Endothelial cell of hepatic sinusoid (primary cell): ENCODE measurements at regions not wholly inside any gene's neighbourhood (a gene's known extent, or its start where the extent isn't known, plus 50 kb on each side); places are given as distances from the start of the nearest gene placed in this dataset.

ENCODE experiments used
- in situ Hi-C: cut with HindIII; loops from 2 replicates; pipeline ENCODE4 v1.10.0; 2017; ENCODE audit warnings: low sequenced_read_pairs

DNA sequence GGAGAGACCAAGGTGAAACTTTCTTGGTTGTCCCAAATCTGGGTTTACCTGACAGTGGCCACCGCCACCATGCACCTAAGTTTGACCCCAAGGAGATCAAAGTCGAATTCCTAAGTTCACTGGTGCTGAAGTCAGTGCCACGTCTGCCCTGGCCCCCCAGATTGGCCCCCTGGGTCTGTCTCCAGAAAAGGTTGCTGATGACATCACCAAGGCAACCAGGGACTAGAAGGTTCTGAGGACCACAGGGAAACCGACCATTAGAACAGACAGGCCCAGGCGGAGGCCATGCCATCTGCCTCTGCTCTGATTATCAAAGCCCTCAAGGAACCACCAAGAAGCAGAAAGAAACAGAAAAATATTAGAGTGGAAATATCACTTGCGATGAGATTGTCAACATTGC is 91.2 kb downstream of the DLL1 start:
- in situ Hi-C loops = loop anchor here (10.0 kb wide), 1 partner anchor 75 kb away; no protein-coding TSS in a partner anchor

DNA sequence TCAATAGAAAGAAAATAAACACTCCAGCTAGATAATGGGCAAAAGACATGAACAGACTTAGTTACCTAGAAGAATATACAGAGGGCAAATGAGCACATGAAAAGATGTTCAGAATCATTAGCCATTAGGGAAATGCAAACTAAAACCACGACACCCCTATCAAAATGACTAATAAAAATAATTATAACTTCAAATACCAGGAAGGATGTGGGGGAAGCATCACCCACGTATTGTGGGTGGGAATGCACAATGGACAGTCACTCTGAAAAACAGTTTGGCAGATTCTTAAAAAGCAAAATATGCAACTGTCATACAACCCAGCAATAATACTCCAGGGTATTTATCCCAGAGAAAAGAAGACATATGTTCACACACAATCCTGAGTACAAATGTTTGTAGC is 92.6 kb downstream of the DLL1 start:
- in situ Hi-C loops = loop anchor here (10.0 kb wide), 1 partner anchor 73 kb away; no protein-coding TSS in a partner anchor

DNA sequence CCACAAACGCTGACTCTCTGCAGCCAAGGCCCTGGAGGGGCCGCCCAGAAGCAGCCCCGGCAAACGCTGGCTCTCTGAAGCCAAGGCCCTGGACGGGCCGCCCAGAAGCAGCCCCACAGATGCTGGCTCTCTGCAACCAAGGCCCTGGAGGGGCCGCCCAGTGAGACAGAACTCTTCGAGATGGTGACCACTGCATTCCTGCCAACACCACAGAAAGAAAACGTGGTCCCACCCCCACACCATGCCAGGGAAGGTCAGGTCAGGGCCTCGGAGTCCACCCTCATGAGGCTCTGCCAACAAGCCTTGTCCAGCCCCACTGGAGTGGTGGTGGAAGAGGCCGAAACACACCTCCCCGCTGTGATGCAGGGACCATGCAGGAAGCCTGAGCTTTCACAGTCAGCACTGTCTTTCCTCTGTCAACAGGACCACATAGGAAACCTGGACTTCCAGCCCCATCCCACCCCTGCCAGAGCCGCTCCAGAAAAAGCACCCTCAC is 97.5 kb downstream of the DLL1 start:
- in situ Hi-C loops = loop anchor here (10.0 kb wide), 1 partner anchor 69 kb away; no protein-coding TSS in a partner anchor

DNA sequence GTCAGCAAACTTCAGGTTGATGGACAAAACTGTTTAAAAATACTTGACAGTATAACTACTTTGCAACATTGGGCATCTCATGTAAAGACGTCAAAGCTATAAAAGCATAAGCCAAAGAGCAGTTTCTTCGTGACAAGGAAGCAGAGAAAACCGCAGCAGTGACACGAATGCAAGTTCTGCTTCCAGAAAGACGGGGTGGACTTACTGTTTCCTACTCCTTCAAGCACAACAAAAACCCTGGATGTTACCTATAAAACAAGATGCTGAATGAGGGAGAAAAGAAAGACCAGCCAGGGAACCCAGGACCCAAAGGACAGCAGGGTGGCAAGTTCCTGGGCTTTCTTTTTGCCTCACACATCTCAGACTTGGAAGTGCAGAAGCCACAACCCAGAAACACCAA is 98.0 kb downstream of the DLL1 start:
- in situ Hi-C loops = loop anchor here (10.0 kb wide), 1 partner anchor 68 kb away; no protein-coding TSS in a partner anchor

DNA sequence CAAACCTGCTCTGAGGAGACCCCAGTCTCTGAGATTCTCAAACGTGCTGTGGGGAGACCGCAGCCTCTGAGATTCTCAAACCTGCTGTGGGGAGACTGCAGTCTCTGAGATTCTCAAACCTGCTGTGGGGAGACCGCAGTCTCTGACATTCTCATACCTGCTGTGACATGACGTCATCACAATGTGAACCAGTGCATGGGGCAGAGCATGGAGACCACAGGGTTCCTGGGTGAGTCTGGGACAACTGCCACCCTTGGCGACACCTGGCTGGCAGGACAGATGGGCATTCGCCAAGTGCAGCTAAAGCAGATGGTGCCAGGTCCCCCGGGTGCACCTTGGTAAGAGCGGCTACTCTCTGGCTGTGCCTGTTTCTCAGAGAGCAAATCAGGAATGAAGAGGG is 98.8 kb downstream of the DLL1 start:
- in situ Hi-C loops = loop anchor here (10.0 kb wide), 1 partner anchor 67 kb away; no protein-coding TSS in a partner anchor

DNA sequence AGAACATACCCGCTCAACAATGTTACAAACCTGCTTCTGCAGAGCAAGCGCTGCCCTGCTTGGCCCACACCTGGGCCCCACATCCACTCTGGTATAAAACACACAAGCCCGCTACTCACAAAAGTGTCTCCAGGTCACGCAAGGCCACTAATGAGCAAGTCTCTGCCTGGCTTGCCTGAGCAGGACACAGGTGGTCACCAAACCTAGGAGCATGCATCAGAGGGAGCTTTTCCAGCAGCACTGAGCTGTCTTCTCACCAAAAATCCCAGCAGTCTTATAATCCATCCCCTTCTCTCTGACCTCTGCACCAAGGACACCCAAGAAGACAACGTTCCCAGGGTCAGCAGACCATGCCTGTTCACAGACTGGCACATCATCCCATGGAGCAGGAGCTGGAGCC is 100.8 kb downstream of the DLL1 start:
- in situ Hi-C loops = loop anchor here (10.0 kb wide), 1 partner anchor 65 kb away; no protein-coding TSS in a partner anchor

DNA sequence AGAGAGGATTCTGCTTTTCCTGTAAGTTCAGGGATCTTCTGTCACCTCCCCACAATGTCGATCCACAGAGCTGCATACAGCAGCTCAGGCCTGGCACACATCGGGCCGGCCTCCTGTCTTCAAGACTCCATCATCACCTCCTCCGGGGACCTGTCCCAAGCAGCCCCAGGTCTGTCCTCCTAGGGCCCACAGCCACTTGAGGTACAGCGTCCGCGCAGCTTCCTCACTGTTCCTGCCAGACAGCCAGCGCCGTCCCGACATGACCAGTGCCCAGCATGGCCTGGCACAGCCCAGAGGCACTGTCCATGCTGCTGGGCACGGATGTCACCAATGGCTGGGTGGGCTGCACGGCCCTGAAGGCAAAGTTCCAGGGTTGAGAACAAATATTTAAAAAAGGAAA is 101.6 kb downstream of the DLL1 start:
- in situ Hi-C loops = no loop called here

DNA sequence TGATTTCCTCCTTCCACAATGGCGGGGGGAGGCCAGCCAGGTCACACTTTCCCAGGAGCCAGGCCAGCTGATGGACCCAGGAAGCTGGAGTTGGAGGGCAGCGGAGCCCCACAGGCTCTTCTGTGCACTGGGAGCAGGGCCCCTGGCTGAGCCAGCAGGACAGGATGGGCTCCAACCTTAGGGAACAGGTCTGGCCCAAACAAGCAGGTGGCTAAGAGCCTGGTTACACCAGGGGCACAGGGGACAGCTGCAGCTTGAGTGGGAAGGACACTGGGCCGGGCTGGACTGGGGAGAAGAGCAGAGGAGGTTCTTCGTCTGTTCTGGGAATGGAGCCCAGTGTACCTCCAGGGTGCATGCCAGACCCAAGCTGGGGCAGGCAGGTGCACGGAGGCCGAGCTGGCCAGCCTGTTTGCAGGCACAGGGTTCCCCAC is 102.3 kb downstream of the DLL1 start:
- in situ Hi-C loops = no loop called here

DNA sequence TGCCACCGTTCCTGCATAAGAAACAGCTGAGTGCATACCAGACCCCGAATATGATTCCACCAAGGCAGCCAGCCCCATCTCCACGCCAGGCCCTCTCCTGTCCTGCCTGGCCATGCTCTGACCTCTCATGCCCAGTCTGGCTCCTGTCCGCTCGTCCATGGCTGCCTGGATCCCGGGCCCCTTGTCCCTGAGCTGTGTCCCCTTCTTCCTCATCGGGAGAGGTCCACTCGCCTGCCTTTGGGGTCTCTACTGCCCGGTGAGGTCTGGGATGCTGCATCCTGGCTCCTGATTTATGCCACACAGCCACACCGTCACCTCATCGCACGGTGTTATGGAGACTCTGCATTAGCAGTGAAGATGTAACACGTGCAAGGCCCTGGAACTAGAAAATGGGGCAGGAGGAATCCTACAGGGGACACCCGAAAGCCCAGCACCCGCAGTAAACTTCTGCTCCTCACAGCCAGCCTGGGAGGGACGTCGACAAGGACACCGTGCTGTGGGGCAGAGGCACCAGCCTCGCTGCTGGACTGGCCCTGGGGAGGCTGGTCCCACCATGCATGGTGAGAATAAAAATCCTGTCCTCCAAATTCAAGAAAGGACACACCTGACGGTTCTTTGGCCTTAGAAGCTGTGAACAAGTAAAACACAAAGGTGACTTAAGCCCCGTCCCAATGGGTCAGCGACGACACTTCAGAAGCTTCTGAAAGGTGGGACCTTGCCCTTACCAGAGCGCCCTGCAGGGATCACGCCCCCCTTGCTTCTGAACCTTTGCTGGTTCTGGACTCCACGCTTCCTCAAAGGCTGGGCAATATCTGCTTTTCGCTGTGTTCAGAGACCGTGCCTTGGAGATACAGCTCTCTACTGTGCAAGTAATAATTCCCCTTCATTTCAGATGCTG is 103.0 kb downstream of the DLL1 start:
- in situ Hi-C loops = no loop called here

DNA sequence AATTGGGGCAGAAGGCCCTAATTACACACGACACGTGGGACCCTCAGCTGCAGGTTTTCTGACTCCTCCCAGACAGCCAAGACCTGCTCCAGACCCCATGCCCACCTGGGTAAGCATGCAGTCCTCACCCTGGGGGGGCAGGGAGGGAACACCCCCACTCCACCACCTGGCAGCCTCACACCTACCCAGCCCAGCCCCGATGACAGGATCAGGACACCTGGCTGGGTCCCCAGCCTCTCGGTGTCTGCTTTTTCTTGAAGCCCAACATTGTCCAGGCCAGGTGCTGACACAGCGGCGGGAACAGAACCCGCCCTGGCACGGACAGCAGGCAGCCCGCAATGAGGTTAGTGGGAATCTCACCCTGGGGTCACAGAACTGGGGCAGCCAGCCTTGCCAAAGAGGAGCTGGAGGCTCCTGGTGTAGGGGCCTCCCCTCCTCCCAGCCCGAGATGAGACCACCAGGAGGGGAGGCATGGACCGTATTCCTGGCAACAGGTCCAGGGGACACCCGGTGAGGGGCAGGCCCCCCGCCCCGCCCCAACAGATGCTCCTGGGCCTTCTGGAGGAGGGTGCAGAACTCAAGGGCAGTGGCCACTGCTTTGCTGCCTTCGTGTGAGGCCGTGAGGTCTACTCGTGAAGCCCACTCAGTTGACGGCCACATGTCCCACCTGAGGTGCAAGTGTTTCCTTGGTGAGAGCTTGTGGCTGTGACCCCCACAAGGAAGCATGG is 103.8 kb downstream of the DLL1 start:
- in situ Hi-C loops = no loop called here

DNA sequence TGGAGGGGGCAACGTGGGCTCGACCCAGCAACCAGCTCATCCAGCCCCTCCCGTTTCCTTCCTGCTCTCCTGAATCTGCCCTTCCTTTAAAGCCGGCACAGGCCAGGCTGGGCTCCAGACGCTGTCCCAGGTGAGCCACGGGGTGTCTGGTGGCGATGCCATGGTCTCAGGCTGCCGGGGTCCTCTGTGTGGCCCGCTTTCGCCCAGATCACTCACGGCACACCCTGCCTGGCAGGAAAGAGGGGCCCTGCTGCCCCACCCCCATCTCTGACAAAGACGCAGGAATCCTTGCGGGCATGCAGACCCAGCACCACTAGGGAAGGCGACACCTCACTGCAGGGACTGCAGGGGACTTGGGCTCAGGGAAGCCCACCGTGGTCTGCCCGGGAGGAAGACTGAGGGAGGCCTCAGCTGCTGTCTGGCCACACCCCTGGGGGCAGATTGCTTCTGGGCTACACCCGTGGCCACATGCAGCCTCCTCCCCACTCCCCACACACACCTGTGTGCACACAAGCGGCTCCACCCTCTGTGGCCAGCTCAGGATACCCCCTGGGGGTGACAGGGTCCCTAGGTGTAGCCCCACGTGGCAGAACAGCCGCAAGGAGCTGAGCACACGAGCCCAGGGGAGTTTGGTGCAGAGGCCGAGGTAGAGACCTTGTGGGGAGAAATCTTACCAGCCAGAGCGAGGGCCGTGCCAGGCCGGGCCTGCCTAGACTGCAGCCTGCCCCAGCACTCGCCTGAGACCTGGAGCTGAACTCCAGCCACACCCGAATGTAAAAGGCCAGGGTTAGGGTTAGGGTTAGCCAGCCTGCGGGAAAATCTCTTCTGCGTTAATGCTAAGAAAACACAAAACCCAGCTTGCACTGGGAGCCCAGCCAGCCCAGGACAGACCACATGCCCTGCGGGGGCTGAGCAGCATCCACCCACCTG is 104.6 kb downstream of the DLL1 start:
- in situ Hi-C loops = no loop called here

DNA sequence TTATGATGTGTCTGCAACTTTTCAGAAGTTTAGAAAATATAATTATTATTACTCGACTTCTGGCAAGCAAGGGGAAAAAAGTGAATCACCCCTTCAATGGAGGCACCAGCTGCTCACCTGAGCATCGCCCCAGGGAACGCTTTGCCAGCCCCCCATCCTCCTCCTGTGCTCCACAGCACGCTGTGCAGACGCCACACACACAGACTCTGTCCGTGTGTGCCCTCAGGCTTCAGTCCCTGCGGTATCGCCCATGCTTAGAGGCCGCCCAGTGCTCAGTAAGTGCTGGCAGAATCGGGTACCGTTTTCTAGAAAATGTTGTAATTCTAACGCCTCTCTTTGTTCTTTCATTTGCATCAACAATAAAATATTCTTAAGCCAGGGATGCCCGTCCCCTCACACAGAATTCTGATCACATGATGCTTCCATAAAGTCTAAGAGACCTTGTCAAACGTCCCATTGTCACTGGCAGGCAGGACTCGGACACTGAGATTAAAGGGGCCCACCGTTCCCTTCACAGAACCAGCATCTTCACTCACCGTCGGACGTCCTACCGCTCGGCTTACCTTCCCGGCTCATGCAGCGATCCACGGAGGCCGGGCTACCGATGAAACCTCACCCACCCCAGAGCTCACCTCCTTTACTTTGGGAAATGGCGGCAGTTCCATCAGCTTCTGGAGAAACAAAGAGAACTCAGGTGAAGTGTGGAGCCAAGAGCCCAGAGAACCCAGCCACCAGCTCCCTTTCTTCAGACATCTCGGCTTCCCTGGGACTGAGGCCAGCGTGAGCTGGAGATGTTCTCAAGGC is 105.5 kb downstream of the DLL1 start:
- in situ Hi-C loops = no loop called here

DNA sequence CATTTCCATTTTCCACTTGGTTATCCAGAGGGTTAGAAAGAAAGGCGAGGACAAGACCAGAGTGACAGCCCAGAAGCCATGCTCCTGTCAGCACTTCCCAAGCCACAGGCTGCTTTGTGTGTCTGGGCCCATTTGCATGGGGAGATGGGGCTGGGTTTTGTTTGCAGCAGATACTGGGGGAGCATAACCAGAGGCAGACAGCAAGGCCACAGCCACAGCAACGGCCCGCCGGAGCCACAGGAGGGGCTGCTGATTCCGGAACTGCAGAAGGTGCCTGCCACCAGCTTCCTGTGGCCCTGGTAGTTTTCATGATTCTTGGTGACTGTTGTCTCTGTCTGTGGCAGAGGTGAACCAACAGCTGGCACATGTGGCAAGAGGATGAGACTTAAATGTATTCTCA is 106.6 kb downstream of the DLL1 start:
- in situ Hi-C loops = no loop called here

DNA sequence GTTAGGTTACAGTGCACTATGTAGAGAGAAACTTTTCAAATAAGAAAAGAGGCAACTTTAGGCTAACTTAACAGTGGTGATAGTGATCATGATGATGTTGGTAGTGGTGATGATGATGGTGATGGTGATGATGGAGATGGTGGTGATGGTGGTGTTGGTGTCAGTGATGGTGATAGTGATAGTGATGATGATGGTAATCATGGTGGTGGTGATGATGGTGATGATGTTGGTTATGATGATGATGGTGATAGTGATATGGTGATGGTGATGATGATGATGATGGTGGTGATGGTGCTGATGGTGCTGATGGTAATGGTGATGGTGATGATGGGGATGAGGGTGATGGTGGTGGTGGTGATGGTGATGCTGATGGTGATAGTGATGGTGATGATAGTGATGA is 107.4 kb downstream of the DLL1 start:
- in situ Hi-C loops = no loop called here

DNA sequence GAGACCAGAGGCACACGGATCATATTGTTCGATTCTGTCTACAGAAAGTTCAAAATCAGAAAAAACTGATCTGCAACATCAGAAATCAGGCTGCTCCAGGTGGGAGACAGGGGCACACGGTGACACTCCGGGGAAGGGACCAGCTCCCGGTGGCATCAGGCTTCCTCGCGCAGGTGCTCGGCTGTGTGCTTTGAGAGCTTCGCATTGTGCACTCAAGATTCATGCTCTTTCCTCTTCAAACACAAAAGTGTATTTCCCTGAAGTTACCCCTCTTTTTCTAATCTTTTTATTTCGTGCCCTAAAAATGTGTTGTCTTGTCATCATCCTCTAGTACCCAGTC is 108.1 kb downstream of the DLL1 start:
- in situ Hi-C loops = no loop called here

DNA sequence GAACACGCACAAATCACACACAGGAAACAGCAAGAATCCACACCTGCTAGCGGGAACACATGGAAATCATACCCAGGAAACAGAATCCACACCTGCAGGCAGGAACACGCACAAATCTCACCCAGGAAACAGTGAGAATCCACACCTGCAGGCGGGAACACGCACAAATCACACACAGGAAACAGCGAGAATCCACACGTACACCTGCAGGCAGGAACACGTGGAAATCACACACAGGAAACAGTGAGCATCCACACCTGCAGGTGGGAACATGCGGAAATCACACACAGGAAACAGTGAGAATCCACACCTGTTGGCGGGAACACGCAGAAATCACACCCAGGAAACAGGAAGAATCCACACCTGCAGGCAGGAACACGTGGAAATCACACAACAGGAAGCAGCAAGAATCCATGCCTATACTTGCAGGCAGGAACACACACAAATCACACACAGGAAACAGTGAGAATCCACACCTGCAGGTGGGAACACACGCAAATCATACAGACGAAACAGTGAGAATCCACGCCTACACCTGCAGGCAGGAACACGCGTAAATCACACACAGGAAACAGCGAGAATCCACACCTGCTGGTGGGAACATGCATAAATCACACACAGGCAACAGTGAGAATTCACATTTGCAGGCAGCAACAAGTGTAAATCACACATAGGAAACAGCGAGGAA is 108.6 kb downstream of the DLL1 start:
- in situ Hi-C loops = no loop called here

DNA sequence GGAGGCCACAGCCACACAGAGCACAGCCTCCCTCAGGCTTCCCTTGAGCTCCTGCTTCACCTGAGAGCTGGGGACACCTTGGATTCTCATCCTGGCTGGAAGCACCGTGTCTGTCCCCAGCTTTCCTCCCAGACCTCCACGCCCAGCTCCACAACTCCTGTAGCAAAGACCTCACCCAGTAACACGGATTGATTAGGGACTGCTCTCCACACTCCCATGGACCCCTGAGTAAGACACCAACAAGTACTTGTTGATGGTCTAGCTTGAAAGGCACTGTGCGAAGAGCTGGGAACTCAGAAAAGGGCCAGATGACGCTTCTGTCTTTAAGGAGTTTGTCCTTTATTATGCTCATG is 109.6 kb downstream of the DLL1 start:
- in situ Hi-C loops = no loop called here

DNA sequence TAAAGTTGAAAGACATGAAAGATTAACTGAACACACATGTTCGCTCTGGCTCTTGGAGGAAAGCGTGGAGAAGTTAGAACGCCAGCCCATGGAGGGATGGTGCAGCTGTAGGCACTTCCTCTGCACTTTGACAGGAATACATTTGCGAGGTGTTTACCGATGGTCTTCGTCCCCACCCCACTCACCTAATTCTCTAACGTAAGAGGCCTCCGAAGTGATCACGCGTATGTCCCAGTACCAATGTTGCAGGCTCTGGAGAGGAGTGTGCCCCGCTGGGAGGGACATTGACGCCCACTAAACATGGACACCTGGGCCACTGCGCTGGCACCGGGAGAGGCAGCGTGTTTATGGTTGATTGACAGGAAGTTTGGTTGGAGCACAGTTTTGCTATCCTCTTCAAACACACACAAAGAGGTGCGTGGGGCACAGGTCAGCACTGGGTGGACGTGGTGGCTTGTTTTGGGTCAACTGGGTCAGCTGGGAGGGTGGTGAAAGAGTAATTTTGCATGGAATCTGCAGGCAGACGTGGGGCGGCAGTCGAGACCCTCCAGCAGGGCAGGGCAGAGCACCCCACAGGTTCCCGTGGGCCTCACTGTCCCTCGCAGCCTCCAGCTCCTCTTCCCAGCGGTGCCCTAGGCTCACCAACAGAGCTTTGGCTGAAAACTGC is 110.1 kb downstream of the DLL1 start:
- in situ Hi-C loops = no loop called here
